ENCODE measurements at regions not wholly inside any gene's neighbourhood (a gene's known extent, or its start where the extent isn't known, plus 50 kb on each side); places are given as distances from the start of the nearest gene placed in this dataset.
A peak's percentile ranks its signal among the peaks of the same experiment; 100 is the strongest.

GRCh38 chr10:62681211-62681940 is 123.1 kb upstream of the ADO start:
- no peaks in the 10 kb centered on the region for H3K27me3 ChIP-seq (ENCODE audit: insufficient read depth, low read length)
- no peak overlapping the region for H3K4me3 ChIP-seq (ENCODE audit: low read depth, low read length)
- no peaks in the 10 kb centered on the region for H3K36me3 ChIP-seq (ENCODE audit: insufficient read depth, low read length)
- H2AFZ ChIP-seq (ENCODE audit: low read length, unreplicated experiment): no peak overlapping the region
- H3K27ac ChIP-seq (ENCODE audit: low read depth, low read length): no peak overlapping the region
- no peaks in the 10 kb centered on the region for H3K79me2 ChIP-seq (ENCODE audit: control insufficient read depth, insufficient read depth, low read length, unreplicated experiment)
- no peaks in the 10 kb centered on the region for H3K4me1 ChIP-seq (ENCODE audit: control insufficient read depth, insufficient read depth, low read length, unreplicated experiment)

GRCh38 chr10:62684911-62685310 is 119.6 kb upstream of the ADO start:
- H3K4me3 ChIP-seq (ENCODE audit: low read depth, low read length): no peak overlapping the region
- no peaks in the 10 kb centered on the region for H3K36me3 ChIP-seq (ENCODE audit: insufficient read depth, low read length)
- no peaks in the 10 kb centered on the region for H3K27me3 ChIP-seq (ENCODE audit: insufficient read depth, low read length)
- H2AFZ ChIP-seq (ENCODE audit: low read length, unreplicated experiment): no peak overlapping the region
- no peak overlapping the region for H3K27ac ChIP-seq (ENCODE audit: low read depth, low read length)
- no peaks in the 10 kb centered on the region for H3K4me1 ChIP-seq (ENCODE audit: control insufficient read depth, insufficient read depth, low read length, unreplicated experiment)
- no peaks in the 10 kb centered on the region for H3K79me2 ChIP-seq (ENCODE audit: control insufficient read depth, insufficient read depth, low read length, unreplicated experiment)

GRCh38 chr10:62687230-62687748 is 117.2 kb upstream of the ADO start:
- Histone ChIP-seq H3K27me3 (ENCODE audit: insufficient read depth, low read length) (no peaks in the 10 kb centered on the region), H3K27ac (ENCODE audit: low read depth, low read length) (no peak overlapping the region), H3K4me1 (ENCODE audit: control insufficient read depth, insufficient read depth, low read length, unreplicated experiment) (no peaks in the 10 kb centered on the region), H3K4me3 (ENCODE audit: low read depth, low read length) (no peak overlapping the region), H3K36me3 (ENCODE audit: insufficient read depth, low read length) (no peaks in the 10 kb centered on the region), H3K79me2 (ENCODE audit: control insufficient read depth, insufficient read depth, low read length, unreplicated experiment) (no peaks in the 10 kb centered on the region), H2AFZ (ENCODE audit: low read length, unreplicated experiment) (no peak overlapping the region)

GRCh38 chr10:62688971-62689700 is 115.4 kb upstream of the ADO start:
- Histone ChIP-seq H3K4me3 (ENCODE audit: low read depth, low read length) (no peak overlapping the region), H3K27ac (ENCODE audit: low read depth, low read length) (no peak overlapping the region), H3K79me2 (ENCODE audit: control insufficient read depth, insufficient read depth, low read length, unreplicated experiment) (no peaks in the 10 kb centered on the region), H2AFZ (ENCODE audit: low read length, unreplicated experiment) (no peak overlapping the region), H3K36me3 (ENCODE audit: insufficient read depth, low read length) (no peaks in the 10 kb centered on the region), H3K27me3 (ENCODE audit: insufficient read depth, low read length) (0 out of 2 replicates have a peak, but pooled peaks cover 7% of the 10 kb centered on the region), H3K4me1 (ENCODE audit: control insufficient read depth, insufficient read depth, low read length, unreplicated experiment) (no peaks in the 10 kb centered on the region)

- Histone ChIP-seq H2AFZ (ENCODE audit: low read length, unreplicated experiment) (no peak overlapping the region), H3K79me2 (ENCODE audit: control insufficient read depth, insufficient read depth, low read length, unreplicated experiment) (no peaks in the 10 kb centered on the region), H3K36me3 (ENCODE audit: insufficient read depth, low read length) (no peaks in the 10 kb centered on the region), H3K27ac (ENCODE audit: low read depth, low read length) (no peak overlapping the region), H3K4me1 (ENCODE audit: control insufficient read depth, insufficient read depth, low read length, unreplicated experiment) (no peaks in the 10 kb centered on the region), H3K4me3 (ENCODE audit: low read depth, low read length) (no peak overlapping the region), H3K27me3 (ENCODE audit: insufficient read depth, low read length) (0 out of 2 replicates have a peak, but pooled peaks cover 7% of the 10 kb centered on the region)
Observed at GRCh38 chr10:62689712-62690111, 114.8 kb upstream of the ADO start.

- no peak overlapping the region for H3K4me3 ChIP-seq (ENCODE audit: low read depth, low read length)
- H3K27me3 ChIP-seq (ENCODE audit: insufficient read depth, low read length): 0 out of 2 replicates have a peak, but pooled peaks cover 13% of the 10 kb centered on the region
- no peaks in the 10 kb centered on the region for H3K4me1 ChIP-seq (ENCODE audit: control insufficient read depth, insufficient read depth, low read length, unreplicated experiment)
- no peak overlapping the region for H3K27ac ChIP-seq (ENCODE audit: low read depth, low read length)
- H3K36me3 ChIP-seq (ENCODE audit: insufficient read depth, low read length): no peaks in the 10 kb centered on the region
- no peak overlapping the region for H2AFZ ChIP-seq (ENCODE audit: low read length, unreplicated experiment)
- no peaks in the 10 kb centered on the region for H3K79me2 ChIP-seq (ENCODE audit: control insufficient read depth, insufficient read depth, low read length, unreplicated experiment)
Observed at GRCh38 chr10:62690703-62691102, 113.8 kb upstream of the ADO start.

- peak overlapping the region; percentile 4 for H2AFZ ChIP-seq (ENCODE audit: low read length, unreplicated experiment)
Observed at GRCh38 chr10:62691336-62691735, 113.2 kb upstream of the ADO start.

GRCh38 chr10:62692085-62692484 is 112.4 kb upstream of the ADO start:
- H3K27ac ChIP-seq (ENCODE audit: low read depth, low read length): no peak overlapping the region
- H3K4me1 ChIP-seq (ENCODE audit: control insufficient read depth, insufficient read depth, low read length, unreplicated experiment): no peaks in the 10 kb centered on the region
- H3K27me3 ChIP-seq (ENCODE audit: insufficient read depth, low read length): 0 out of 2 replicates have a peak, but pooled peaks cover 13% of the 10 kb centered on the region
- no peaks in the 10 kb centered on the region for H3K36me3 ChIP-seq (ENCODE audit: insufficient read depth, low read length)
- H2AFZ ChIP-seq (ENCODE audit: low read length, unreplicated experiment): no peak overlapping the region
- no peaks in the 10 kb centered on the region for H3K79me2 ChIP-seq (ENCODE audit: control insufficient read depth, insufficient read depth, low read length, unreplicated experiment)
- no peak overlapping the region for H3K4me3 ChIP-seq (ENCODE audit: low read depth, low read length)

More at GRCh38 chr10:62691336-62691735, 113.2 kb upstream of the ADO start:
- no peak overlapping the region for H3K27ac ChIP-seq (ENCODE audit: low read depth, low read length)
- 0 out of 2 replicates have a peak, but pooled peaks cover 13% of the 10 kb centered on the region for H3K27me3 ChIP-seq (ENCODE audit: insufficient read depth, low read length)
- no peaks in the 10 kb centered on the region for H3K36me3 ChIP-seq (ENCODE audit: insufficient read depth, low read length)
- H3K4me3 ChIP-seq (ENCODE audit: low read depth, low read length): no peak overlapping the region
- no peaks in the 10 kb centered on the region for H3K79me2 ChIP-seq (ENCODE audit: control insufficient read depth, insufficient read depth, low read length, unreplicated experiment)
- H3K4me1 ChIP-seq (ENCODE audit: control insufficient read depth, insufficient read depth, low read length, unreplicated experiment): no peaks in the 10 kb centered on the region

GRCh38 chr10:62693306-62693705 is 111.2 kb upstream of the ADO start:
- Histone ChIP-seq H3K36me3 (ENCODE audit: insufficient read depth, low read length) (no peaks in the 10 kb centered on the region), H3K4me3 (ENCODE audit: low read depth, low read length) (no peak overlapping the region), H3K27ac (ENCODE audit: low read depth, low read length) (no peak overlapping the region), H3K27me3 (ENCODE audit: insufficient read depth, low read length) (0 out of 2 replicates have a peak, but pooled peaks cover 13% of the 10 kb centered on the region), H2AFZ (ENCODE audit: low read length, unreplicated experiment) (no peak overlapping the region), H3K79me2 (ENCODE audit: control insufficient read depth, insufficient read depth, low read length, unreplicated experiment) (no peaks in the 10 kb centered on the region), H3K4me1 (ENCODE audit: control insufficient read depth, insufficient read depth, low read length, unreplicated experiment) (no peaks in the 10 kb centered on the region)

- Histone ChIP-seq H2AFZ (ENCODE audit: low read length, unreplicated experiment) (no peak overlapping the region), H3K4me3 (ENCODE audit: low read depth, low read length) (no peak overlapping the region), H3K27me3 (ENCODE audit: insufficient read depth, low read length) (0 out of 2 replicates have a peak, but pooled peaks cover 13% of the 10 kb centered on the region), H3K36me3 (ENCODE audit: insufficient read depth, low read length) (no peaks in the 10 kb centered on the region), H3K4me1 (ENCODE audit: control insufficient read depth, insufficient read depth, low read length, unreplicated experiment) (no peaks in the 10 kb centered on the region), H3K27ac (ENCODE audit: low read depth, low read length) (no peak overlapping the region), H3K79me2 (ENCODE audit: control insufficient read depth, insufficient read depth, low read length, unreplicated experiment) (no peaks in the 10 kb centered on the region)
Observed at GRCh38 chr10:62694537-62695126, 109.9 kb upstream of the ADO start.

Measured in ACC112 (cell line).